Endothelial cell (in vitro differentiated cells): ENCODE measurements at regions not wholly inside any gene's neighbourhood (a gene's known extent, or its start where the extent isn't known, plus 50 kb on each side); places are given as distances from the start of the nearest gene placed in this dataset.

Experiments used
- DNase-seq: peaks from one replicate; pipeline ENCODE4 v3.0.0; 2021; ENCODE audit warnings: low spot score
- H3K27ac Mint-ChIP-seq: one replicate; pipeline ENCODE4 v1.8.0; 2021; ENCODE audit warnings: mixed read lengths, inconsistent platforms; ENCODE audit not compliant: unreplicated experiment
- H3K27me3 Mint-ChIP-seq: one replicate; pipeline ENCODE4 v1.8.0; 2021; ENCODE audit warnings: mild to moderate bottlenecking, moderate library complexity, mixed read lengths, inconsistent platforms; ENCODE audit not compliant: unreplicated experiment
- H3K36me3 Mint-ChIP-seq: one replicate; pipeline ENCODE4 v1.8.0; 2021; ENCODE audit warnings: mild to moderate bottlenecking, low read depth, mixed read lengths, inconsistent platforms; ENCODE audit not compliant: unreplicated experiment
- H3K4me1 Mint-ChIP-seq: one replicate; pipeline ENCODE4 v1.8.0; 2021; ENCODE audit warnings: mild to moderate bottlenecking, mixed read lengths, inconsistent platforms; ENCODE audit not compliant: unreplicated experiment
- H3K4me3 Mint-ChIP-seq: one replicate; pipeline ENCODE4 v1.8.0; 2021; ENCODE audit warnings: mild to moderate bottlenecking, mixed read lengths, inconsistent platforms; ENCODE audit not compliant: unreplicated experiment
- H3K9me3 Mint-ChIP-seq: one replicate; pipeline ENCODE4 v1.8.0; 2021; ENCODE audit warnings: mixed read lengths, inconsistent platforms; ENCODE audit not compliant: unreplicated experiment
- TF ChIP-seq, protein P1 (sequence below): fragments of 200-600 bp; sonication (generic); IDR thresholded peaks from one replicate; pipeline ENCODE4 v1.5.0; 2021; ENCODE audit warnings: antibody characterized with exemption; ENCODE audit not compliant: unreplicated experiment

DNA sequence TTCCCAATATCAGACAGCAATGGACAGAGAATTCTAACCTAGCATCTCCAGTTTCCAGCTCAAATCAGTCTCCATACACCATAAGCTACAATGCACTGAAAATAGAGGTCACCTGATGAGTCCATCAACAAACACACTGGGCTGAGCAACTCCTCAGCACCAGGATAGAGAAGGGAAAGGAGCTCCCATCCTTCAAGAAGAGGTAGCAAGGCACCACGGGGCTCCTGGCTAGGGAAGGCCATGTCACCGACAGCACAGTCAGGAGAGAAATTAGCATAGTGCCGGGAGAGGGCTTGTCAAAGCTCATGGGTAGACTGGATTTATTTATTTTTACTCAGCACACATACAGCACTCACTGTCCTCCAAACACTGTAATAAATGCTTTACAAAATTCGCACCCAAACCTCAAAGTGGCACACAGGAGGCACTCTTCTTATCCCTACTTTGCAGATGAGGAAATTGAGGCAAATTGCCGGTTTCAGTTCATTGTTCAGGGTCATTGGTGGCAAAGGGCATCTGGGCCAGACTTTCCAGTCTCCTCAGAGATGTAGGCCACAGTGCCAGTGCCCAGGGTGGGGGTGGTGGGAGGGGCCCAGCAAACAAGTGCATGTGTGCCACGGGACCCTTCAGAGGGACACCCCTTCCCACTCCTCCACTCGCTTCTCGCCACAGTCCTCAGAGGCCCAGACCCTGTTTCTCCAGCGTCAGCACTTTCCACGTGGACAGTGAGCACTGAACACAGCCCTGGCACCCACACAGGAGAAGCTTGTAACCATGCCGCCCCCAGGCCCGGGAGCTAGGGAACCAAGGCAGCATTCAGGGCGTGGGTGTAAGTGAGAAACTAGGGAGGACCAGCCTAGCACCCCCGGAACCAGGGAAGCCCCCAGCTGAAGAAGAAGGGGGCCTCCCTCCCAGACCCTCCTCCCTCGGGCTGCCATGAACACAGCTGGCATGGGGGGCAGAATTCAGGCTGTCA lies 1417.4 kb downstream of the TBC1D22A start:
- no peak overlapping the region for H3K4me3 Mint-ChIP-seq
- no peaks in the 10 kb centered on the region for H3K36me3 Mint-ChIP-seq
- H3K9me3 Mint-ChIP-seq = no peaks in the 10 kb centered on the region
- DNase-seq = no peak
- H3K27me3 Mint-ChIP-seq = no peaks in the 10 kb centered on the region
- TF ChIP-seq, protein P1, sequence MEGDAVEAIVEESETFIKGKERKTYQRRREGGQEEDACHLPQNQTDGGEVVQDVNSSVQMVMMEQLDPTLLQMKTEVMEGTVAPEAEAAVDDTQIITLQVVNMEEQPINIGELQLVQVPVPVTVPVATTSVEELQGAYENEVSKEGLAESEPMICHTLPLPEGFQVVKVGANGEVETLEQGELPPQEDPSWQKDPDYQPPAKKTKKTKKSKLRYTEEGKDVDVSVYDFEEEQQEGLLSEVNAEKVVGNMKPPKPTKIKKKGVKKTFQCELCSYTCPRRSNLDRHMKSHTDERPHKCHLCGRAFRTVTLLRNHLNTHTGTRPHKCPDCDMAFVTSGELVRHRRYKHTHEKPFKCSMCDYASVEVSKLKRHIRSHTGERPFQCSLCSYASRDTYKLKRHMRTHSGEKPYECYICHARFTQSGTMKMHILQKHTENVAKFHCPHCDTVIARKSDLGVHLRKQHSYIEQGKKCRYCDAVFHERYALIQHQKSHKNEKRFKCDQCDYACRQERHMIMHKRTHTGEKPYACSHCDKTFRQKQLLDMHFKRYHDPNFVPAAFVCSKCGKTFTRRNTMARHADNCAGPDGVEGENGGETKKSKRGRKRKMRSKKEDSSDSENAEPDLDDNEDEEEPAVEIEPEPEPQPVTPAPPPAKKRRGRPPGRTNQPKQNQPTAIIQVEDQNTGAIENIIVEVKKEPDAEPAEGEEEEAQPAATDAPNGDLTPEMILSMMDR = no peak
- no peaks in the 10 kb centered on the region for H3K4me1 Mint-ChIP-seq
- H3K27ac Mint-ChIP-seq = no peak overlapping the region

DNA sequence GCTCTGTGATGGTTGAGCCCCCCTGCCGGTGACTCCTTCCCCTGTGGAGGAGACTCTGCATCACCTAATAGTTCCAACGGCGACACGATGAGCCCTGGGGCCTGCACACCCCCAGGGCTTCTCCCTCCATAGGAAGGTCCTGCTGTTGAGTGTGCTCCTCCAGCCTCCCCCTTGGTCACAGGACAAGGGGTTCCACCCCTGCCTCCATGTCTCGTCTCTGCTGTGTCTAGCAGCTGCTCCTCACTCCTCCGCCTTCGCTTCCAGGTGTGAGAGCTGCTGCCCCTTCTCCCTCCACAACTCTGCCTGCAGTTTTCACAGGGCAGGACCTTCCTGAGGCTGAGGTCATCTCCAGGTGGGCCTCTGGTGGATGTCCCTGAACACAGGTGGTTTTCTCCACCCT lies 1416.1 kb downstream of the TBC1D22A start:
- H3K4me1 Mint-ChIP-seq = no peaks in the 10 kb centered on the region
- H3K36me3 Mint-ChIP-seq = no peaks in the 10 kb centered on the region
- TF ChIP-seq, protein P1 = no peak
- no peaks in the 10 kb centered on the region for H3K27me3 Mint-ChIP-seq
- H3K27ac Mint-ChIP-seq = no peak overlapping the region
- DNase-seq = no peak
- no peaks in the 10 kb centered on the region for H3K9me3 Mint-ChIP-seq
- no peak overlapping the region for H3K4me3 Mint-ChIP-seq

DNA sequence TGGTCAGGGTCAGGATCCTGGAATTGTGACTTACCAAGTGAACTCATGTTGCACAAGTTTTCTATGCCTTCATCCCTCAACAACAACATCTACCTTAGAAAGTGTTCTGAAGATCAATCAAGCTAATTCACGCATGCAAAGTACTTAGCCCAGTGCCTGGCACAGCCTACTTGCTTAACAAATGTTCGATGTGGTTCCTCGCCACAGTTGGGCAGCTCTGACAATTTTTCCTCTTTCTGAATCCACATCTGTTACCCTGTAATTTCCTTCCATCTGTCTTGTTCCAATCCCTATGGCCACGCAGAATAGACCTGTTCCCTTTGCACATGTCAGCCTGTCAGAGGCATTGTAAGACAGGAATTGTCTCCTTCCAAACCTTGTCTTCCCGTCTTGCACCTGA lies 1415.2 kb downstream of the TBC1D22A start:
- no peak for DNase-seq

DNA sequence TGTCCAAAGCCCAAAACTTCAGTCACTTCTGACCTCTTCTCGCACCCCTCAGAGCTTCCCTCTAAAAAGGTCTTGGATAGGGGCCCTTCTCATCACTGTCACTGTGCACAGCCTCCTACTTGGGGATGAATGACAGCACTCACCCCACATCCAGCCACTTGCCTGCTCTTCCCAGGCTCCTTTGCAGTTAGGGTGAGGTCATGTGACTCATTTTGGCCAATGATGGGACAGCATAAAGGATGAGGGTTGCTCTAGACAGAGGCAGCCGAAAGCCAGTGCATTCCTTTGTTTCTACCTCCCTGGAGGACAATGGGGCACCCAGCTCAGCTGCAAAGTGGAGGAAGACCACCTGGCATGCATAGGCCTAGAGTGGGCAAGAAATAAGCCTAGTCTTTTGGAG lies 1413.3 kb downstream of the TBC1D22A start:
- no peak for DNase-seq
- H3K27me3 Mint-ChIP-seq = no peaks in the 10 kb centered on the region
- H3K36me3 Mint-ChIP-seq = no peaks in the 10 kb centered on the region
- no peak overlapping the region for H3K4me3 Mint-ChIP-seq
- no peaks in the 10 kb centered on the region for H3K9me3 Mint-ChIP-seq
- no peak overlapping the region for H3K27ac Mint-ChIP-seq
- TF ChIP-seq, protein P1 = no peak
- no peaks in the 10 kb centered on the region for H3K4me1 Mint-ChIP-seq

More for the DNA sequence above, 1415.2 kb downstream of the TBC1D22A start:
- no peaks in the 10 kb centered on the region for H3K9me3 Mint-ChIP-seq
- TF ChIP-seq, protein P1 = no peak
- no peak overlapping the region for H3K4me3 Mint-ChIP-seq
- H3K27me3 Mint-ChIP-seq = no peaks in the 10 kb centered on the region
- no peak overlapping the region for H3K27ac Mint-ChIP-seq
- H3K4me1 Mint-ChIP-seq = no peaks in the 10 kb centered on the region
- H3K36me3 Mint-ChIP-seq = no peaks in the 10 kb centered on the region

DNA sequence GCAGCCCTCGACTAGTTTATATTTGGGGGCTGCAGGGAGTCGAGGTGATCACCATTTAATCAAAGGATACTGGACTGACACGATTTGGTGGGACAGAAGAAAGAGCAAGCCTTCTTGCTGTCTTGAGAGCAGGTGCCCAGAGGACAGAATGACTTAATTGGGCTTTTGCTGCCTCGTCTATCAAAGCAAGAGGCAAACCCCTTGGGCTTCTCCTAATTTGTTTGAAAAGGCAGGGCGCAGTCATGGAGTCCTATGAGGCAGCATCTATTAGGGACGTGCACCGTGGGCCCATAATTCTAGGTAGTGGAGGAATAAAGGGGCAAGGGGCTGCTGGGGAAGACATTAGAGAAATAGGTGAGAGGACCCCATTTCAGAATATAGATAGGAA lies 1411.3 kb downstream of the TBC1D22A start:
- DNase-seq = no peak
- Mint-ChIP-seq H3K27ac (no peak overlapping the region), H3K27me3 (no peaks in the 10 kb centered on the region), H3K4me3 (no peak overlapping the region), H3K9me3 (no peaks in the 10 kb centered on the region), H3K4me1 (no peaks in the 10 kb centered on the region), H3K36me3 (no peaks in the 10 kb centered on the region)
- TF ChIP-seq, protein P1 = no peak
